ENCODE measurements at regions not wholly inside any gene's neighbourhood (a gene's known extent, or its start where the extent isn't known, plus 50 kb on each side); places are given as distances from the start of the nearest gene placed in this dataset.

- no peak for TF ChIP-seq TAF1 (IDR thresholded peaks at IDR 0.05; ENCODE audit: borderline replicate concordance, insufficient read depth, low read length)
- no peak for TF ChIP-seq SIN3A (IDR thresholded peaks at IDR 0.05; ENCODE audit: borderline replicate concordance, insufficient read depth, low read length)
- no peak for TF ChIP-seq POLR2AphosphoS5 (IDR thresholded peaks at IDR 0.05; ENCODE audit: low read depth, low read length)
- no peak for TF ChIP-seq REST (IDR thresholded peaks at IDR 0.05; ENCODE audit: insufficient read depth in 1 of 2, low read depth in 2 of 2, low read length in 2 of 2)
- TF ChIP-seq FOXP2 (optimal IDR thresholded peaks at IDR 0.05; ENCODE audit: borderline replicate concordance, extremely low read depth, extremely low read length, insufficient read depth): no peak
These were observed 658.2 kb upstream of the FLRT2 start for GRCh38 chr14:84871734-84872133.
